Esophagus squamous epithelium (tissue), 5 donors: ENCODE measurements at regions not wholly inside any gene's neighbourhood (a gene's known extent, or its start where the extent isn't known, plus 50 kb on each side); places are given as distances from the start of the nearest gene placed in this dataset.

Source experiments
- DNase-seq: peaks from one replicate; lab custom pipeline; 2025; lab: John Stamatoyannopoulos, UW
- H3K27ac ChIP-seq, 4 donors: fragments of 200-600 bp; sonication (generic); one replicate each; pipeline ENCODE4 v1.5.1; 2016 to 2019; ENCODE audit warnings: mild to moderate bottlenecking in 1 of 4
- H3K27me3 ChIP-seq, 4 donors: fragments of 200-600 bp; sonication (generic); 1 replicate in 3 of 4; 2 replicates in 1 of 4; pipeline versions ENCODE4 v1.5.1 to v1.6.0; 2017 to 2021; ENCODE audit warnings: antibody characterized with exemption in 1 of 4
- H3K36me3 ChIP-seq, 3 donors: fragments of 200-600 bp; sonication (generic); one replicate each; pipeline ENCODE4 v1.5.1; 2016 to 2019
- H3K4me1 ChIP-seq, 3 donors: fragments of 200-600 bp; sonication (generic); one replicate each; pipeline ENCODE4 v1.5.1; 2017 to 2019
- H3K4me3 ChIP-seq, 4 donors: fragments of 200-600 bp; sonication (generic); 1 replicate in 3 of 4; 2 replicates in 1 of 4; pipeline ENCODE4 v1.5.1; 2016 to 2019; ENCODE audit warnings: mild to moderate bottlenecking in 2 of 4, moderate library complexity in 1 of 4
- H3K9me3 ChIP-seq, 3 donors: fragments of 200-600 bp; sonication (generic); one replicate each; pipeline ENCODE4 v1.5.1; 2016 to 2019
- POLR2A ChIP-seq, 4 donors: fragments of 450-650 bp; IDR thresholded peaks; one replicate each; pipeline ENCODE4 v1.6.1; 2017; ENCODE audit warnings: antibody characterized with exemption in 4 of 4, mild to moderate bottlenecking in 4 of 4, moderate library complexity in 3 of 4
- WGBS, 2 donors: methylation state at CpG; one replicate each; pipeline ENCODE4 v1.1.5; 2018; 5-methylcytosine and 5-hydroxymethylcytosine counted together
- intact Hi-C: fragments of 100-400 bp; cut with DNase I; formaldehyde crosslinking; loops from one replicate; pipeline ENCODE4 v1.15.0; 2022
- TF ChIP-seq, protein P1 (sequence below), 6 experiments: fragments of 450-650 bp in 4 of 6; fragments of 200-600 bp in 2 of 6; sonication (generic) in 2 of 6; IDR thresholded peaks; one replicate each; pipeline ENCODE4 v1.5.1; 2016 to 2019; ENCODE audit warnings: antibody characterized with exemption in 6 of 6, mild to moderate bottlenecking in 4 of 6, moderate library complexity in 4 of 6
- donor health status: DM: yes; HTN: yes; CAD: no.

DNA sequence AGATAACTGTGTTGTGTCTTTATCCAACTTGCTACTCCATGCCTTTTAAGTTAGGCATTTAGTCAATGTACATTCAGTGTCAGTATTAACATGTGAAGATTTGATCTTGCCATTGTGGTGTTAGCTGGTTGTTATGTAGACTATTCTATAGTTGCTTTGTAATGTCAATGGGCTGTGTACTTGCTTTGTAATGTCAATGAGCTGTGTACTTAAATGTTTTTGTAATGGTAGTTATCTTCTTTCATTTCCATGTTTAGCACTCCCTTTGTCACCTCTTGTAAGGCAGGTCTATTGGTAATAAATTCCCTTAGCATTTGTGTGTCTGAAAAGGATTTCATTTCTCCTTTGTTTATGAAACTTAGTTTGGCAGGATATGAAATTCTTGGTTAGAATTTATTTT is 53.4 kb downstream of the MC4R start:
- Histone ChIP-seq H3K27me3 (no peaks in the 10 kb centered on the region), H3K4me3 (no peak overlapping the region), H3K9me3 (no peaks in the 10 kb centered on the region), H3K4me1 (no peaks in the 10 kb centered on the region), H3K36me3 (no peaks in the 10 kb centered on the region), H3K27ac (no peak overlapping the region)
- intact Hi-C loops: no loop called here
- TF ChIP-seq POLR2A (IDR thresholded peaks at IDR 0.05): no peak
- TF ChIP-seq, protein P1, sequence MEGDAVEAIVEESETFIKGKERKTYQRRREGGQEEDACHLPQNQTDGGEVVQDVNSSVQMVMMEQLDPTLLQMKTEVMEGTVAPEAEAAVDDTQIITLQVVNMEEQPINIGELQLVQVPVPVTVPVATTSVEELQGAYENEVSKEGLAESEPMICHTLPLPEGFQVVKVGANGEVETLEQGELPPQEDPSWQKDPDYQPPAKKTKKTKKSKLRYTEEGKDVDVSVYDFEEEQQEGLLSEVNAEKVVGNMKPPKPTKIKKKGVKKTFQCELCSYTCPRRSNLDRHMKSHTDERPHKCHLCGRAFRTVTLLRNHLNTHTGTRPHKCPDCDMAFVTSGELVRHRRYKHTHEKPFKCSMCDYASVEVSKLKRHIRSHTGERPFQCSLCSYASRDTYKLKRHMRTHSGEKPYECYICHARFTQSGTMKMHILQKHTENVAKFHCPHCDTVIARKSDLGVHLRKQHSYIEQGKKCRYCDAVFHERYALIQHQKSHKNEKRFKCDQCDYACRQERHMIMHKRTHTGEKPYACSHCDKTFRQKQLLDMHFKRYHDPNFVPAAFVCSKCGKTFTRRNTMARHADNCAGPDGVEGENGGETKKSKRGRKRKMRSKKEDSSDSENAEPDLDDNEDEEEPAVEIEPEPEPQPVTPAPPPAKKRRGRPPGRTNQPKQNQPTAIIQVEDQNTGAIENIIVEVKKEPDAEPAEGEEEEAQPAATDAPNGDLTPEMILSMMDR (IDR thresholded peaks at IDR 0.05): no peak
- DNase-seq: no peak

DNA sequence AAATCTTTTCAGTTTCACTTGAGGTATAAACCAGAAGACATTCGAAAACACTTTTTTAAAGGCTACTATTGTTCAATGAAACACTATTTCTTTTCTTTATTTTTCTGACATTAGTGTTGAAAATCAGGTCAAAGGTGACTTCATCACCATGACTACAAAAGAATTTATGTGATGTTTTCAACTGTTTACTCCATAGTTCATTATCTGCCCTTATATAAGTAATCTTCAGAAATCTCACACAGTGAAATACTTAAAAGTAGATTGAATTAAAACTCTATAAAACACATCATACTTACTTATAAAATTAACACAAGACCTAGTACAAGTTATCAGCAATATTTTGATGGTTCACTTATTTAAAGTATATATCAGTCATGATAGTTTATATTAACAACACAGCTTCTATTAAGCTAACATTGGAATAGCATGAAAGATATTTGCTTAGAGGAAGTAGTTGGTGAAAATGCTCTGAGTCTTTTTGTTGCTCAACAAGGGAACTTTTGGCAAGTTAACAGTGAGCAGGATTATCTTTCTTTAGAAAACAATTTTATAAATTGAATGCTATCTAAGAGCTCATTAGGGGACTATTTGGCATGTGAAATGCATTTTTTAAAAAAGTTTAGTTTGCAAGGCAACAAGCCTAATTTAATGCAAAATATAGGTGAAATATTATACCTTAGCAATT is 60.8 kb downstream of the MC4R start:
- Histone ChIP-seq H3K27ac (no peak overlapping the region), H3K4me1 (no peaks in the 10 kb centered on the region), H3K9me3 (no peaks in the 10 kb centered on the region), H3K4me3 (no peak overlapping the region), H3K36me3 (no peaks in the 10 kb centered on the region), H3K27me3 (no peaks in the 10 kb centered on the region)
- intact Hi-C loops: no loop called here
- TF ChIP-seq, protein P1 (IDR thresholded peaks at IDR 0.05): no peak
- TF ChIP-seq POLR2A (IDR thresholded peaks at IDR 0.05): no peak
- WGBS, 2 donors: 35 to 43% methylated on average over 1 of the region's 1 CpG
- no peak for DNase-seq

DNA sequence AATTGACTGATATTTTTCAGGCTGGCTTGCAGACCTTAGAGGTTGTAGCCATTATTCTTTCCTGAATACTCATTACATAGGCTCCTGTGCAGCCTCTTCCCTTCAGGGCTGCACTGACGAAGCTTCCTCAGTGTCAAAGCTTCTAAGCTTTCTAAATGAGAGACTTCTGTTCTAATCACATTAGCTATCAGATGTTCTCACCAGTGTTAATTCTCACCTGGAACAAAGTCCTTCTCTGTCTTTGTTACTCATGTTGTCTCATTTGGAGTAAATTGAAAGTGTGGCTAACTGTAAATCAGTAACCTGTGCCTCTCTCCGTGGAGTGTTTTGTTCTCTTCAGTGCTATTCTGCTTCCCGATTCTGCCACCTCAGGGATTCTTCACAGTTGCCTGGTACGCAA is 76.9 kb downstream of the MC4R start:
- 68 to 73% methylated on average over 4 of the region's 4 CpGs for WGBS, 2 donors
- Histone ChIP-seq H3K27ac (no peak overlapping the region), H3K36me3 (no peaks in the 10 kb centered on the region), H3K27me3 (no peaks in the 10 kb centered on the region), H3K4me3 (no peak overlapping the region), H3K4me1 (no peaks in the 10 kb centered on the region), H3K9me3 (no peaks in the 10 kb centered on the region)
- no peak for TF ChIP-seq POLR2A (IDR thresholded peaks at IDR 0.05)
- TF ChIP-seq, protein P1 (IDR thresholded peaks at IDR 0.05): no peak
- no peak for DNase-seq
- intact Hi-C loops: no loop called here

DNA sequence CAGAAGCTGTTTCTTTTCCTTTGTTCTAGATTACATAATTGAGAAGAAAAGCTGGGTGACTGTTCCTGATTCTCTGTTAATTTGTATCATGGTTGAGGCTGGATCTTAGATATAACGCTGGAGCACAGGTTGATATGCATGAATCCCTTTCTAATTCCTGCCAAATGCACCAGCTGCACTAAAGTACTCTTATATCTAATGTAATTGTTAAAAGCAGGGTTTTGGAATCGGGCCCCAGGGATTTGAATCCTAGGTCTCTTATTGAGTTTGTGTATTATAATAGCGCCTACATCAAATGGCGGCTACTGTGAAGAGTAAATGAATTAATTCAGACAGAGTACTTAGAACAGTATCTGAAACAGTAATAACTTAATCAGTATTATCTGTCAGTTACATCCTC is 80.4 kb downstream of the MC4R start:
- H3K4me3 ChIP-seq: no peak overlapping the region
- intact Hi-C loops: no loop called here
- H3K27me3 ChIP-seq: no peaks in the 10 kb centered on the region
- no peak for DNase-seq
- H3K36me3 ChIP-seq: no peaks in the 10 kb centered on the region
- 82 to 88% methylated on average over 4 of the region's 4 CpGs for WGBS, 2 donors
- H3K9me3 ChIP-seq: no peaks in the 10 kb centered on the region
- TF ChIP-seq, protein P1 (IDR thresholded peaks at IDR 0.05): no peak
- no peak for TF ChIP-seq POLR2A (IDR thresholded peaks at IDR 0.05)
- no peak overlapping the region for H3K27ac ChIP-seq
- no peaks in the 10 kb centered on the region for H3K4me1 ChIP-seq

DNA sequence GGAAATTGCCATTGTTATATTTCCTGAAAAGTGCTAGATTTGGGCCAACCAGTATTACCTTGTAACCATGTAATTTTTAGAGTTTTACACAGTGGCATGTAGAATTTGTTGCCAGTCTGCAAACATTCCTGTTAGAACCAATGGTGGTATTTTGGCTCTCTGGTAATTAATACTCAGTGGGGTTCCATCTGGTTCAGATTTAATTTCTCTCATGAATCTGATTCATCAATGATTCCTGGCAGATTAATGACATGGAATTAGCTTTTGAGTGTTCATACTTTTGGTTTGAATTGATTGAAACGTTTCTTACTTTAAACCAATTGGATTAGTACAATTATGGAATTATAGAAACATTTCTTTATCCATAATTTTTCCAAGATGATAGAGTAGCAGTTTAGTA is 93.2 kb downstream of the MC4R start:
- Histone ChIP-seq H3K9me3 (no peaks in the 10 kb centered on the region), H3K27me3 (no peaks in the 10 kb centered on the region)
- intact Hi-C loops: no loop called here

More for the DNA sequence above, 93.2 kb downstream of the MC4R start:
- DNase-seq: no peak
- H3K27ac ChIP-seq: no peak overlapping the region
- no peak overlapping the region for H3K4me3 ChIP-seq
- H3K36me3 ChIP-seq: no peaks in the 10 kb centered on the region
- WGBS, 2 donors: 17 to 53% methylated on average over 1 of the region's 1 CpG
- TF ChIP-seq, protein P1 (IDR thresholded peaks at IDR 0.05): no peak
- no peak for TF ChIP-seq POLR2A (IDR thresholded peaks at IDR 0.05)
- no peaks in the 10 kb centered on the region for H3K4me1 ChIP-seq
